Mucosa of descending colon (tissue), 3 donors: ENCODE measurements at regions not wholly inside any gene's neighbourhood (a gene's known extent, or its start where the extent isn't known, plus 50 kb on each side); places are given as distances from the start of the nearest gene placed in this dataset.

Experiments
- ATAC-seq: fragments of 200-7000 bp; cut with Tn5 transposase; one replicate; pipeline ENCODE4 v1.9.1; 2020; ENCODE audit warnings: mild to moderate bottlenecking, moderate library complexity
- DNase-seq, 3 donors: peaks; one replicate each; pipeline ENCODE4 v3.0.0-alpha.2; 2020
- H3K36me3 ChIP-seq: fragments of 200-600 bp; one replicate; pipeline ENCODE4 v1.8.0; 2021; ENCODE audit warnings: low read depth, mild to moderate bottlenecking
- H3K4me1 ChIP-seq: fragments of 200-600 bp; one replicate; pipeline ENCODE4 v1.8.0; 2021; ENCODE audit warnings: low read depth, mild to moderate bottlenecking
- H3K4me3 ChIP-seq: fragments of 200-600 bp; one replicate; pipeline ENCODE4 v1.8.0; 2021; ENCODE audit warnings: mild to moderate bottlenecking
- H3K9me3 ChIP-seq: fragments of 200-600 bp; one replicate; pipeline ENCODE4 v1.8.0; 2021; ENCODE audit warnings: mild to moderate bottlenecking
- CTCF ChIP-seq: fragments of 200-600 bp; IDR thresholded peaks from one replicate; pipeline ENCODE4 v1.8.0; 2022; ENCODE audit warnings: antibody characterized with exemption, mild to moderate bottlenecking
- intact Hi-C, 2 donors: fragments of 100-400 bp; cut with DNase I in 1 of 2; cut with micrococcal nuclease in 1 of 2; formaldehyde crosslinking; loops; one replicate each; pipeline versions ENCODE4 v1.11.0 to v1.11.1; 2022; cut with DNase I, micrococcal nuclease
- donor health status: DM: no; HTN: no; CAD: no; lungs with moderate emphysema.
- donor health status: DM: no; HTN: no; CAD: no.
- donor health status: DM: no; HTN: yes; CAD: no.

- no peaks in the 10 kb centered on the region for H3K4me1 ChIP-seq
- intact Hi-C loops, result loop anchor here in 1 of 2 donors (10.0 kb wide), 1 partner anchor 353 kb away; no protein-coding TSS in a partner anchor
- no peaks in the 10 kb centered on the region for H3K36me3 ChIP-seq
- ATAC-seq (no peak), DNase-seq (peak in 1 of 3 donors; percentile 7)
- no peak for TF ChIP-seq CTCF
- no peak overlapping the region for H3K4me3 ChIP-seq
- no peaks in the 10 kb centered on the region for H3K9me3 ChIP-seq
These were observed 153.9 kb downstream of the KDR start for GRCh38 chr4:54971474-54971950.

GRCh38 chr4:54967289-54967688 is 158.1 kb downstream of the KDR start:
- Histone ChIP-seq H3K9me3 (no peaks in the 10 kb centered on the region), H3K4me1 (no peaks in the 10 kb centered on the region), H3K36me3 (no peaks in the 10 kb centered on the region), H3K4me3 (no peak overlapping the region)
- intact Hi-C loops, result no loop called here
- DNase-seq (no peak), ATAC-seq (no peak)
- no peak for TF ChIP-seq CTCF

GRCh38 chr4:54961357-54961975 is 163.9 kb downstream of the KDR start:
- DNase-seq, result no peak
- TF ChIP-seq CTCF, result no peak
- Histone ChIP-seq H3K4me1 (no peaks in the 10 kb centered on the region), H3K9me3 (no peaks in the 10 kb centered on the region), H3K4me3 (no peak overlapping the region), H3K36me3 (no peaks in the 10 kb centered on the region)
- intact Hi-C loops, result no loop called here
- no peak for ATAC-seq

- H3K9me3 ChIP-seq, result no peaks in the 10 kb centered on the region
- no peak for DNase-seq
- no peaks in the 10 kb centered on the region for H3K4me1 ChIP-seq
- no peak overlapping the region for H3K4me3 ChIP-seq
- no peak for TF ChIP-seq CTCF
- intact Hi-C loops, result no loop called here
- no peaks in the 10 kb centered on the region for H3K36me3 ChIP-seq
- no peak for ATAC-seq
These were observed 165.7 kb downstream of the KDR start for GRCh38 chr4:54959651-54960116.

- ATAC-seq (no peak), DNase-seq (no peak)
- no peak for TF ChIP-seq CTCF
- Histone ChIP-seq H3K36me3 (no peaks in the 10 kb centered on the region), H3K4me1 (no peaks in the 10 kb centered on the region), H3K9me3 (no peaks in the 10 kb centered on the region), H3K4me3 (no peak overlapping the region)
- intact Hi-C loops, result no loop called here
These were observed 166.3 kb downstream of the KDR start for GRCh38 chr4:54959131-54959530.
